BE2C (cell line): ENCODE measurements at regions not wholly inside any gene's neighbourhood (a gene's known extent, or its start where the extent isn't known, plus 50 kb on each side); places are given as distances from the start of the nearest gene placed in this dataset.
"Not testable (repeated sequence)": the region's sequence is repeated elsewhere in the genome, so short reads cannot be mapped to it uniquely, and the experiment has no call there.

ENCODE experiments used
- DNase-seq: peaks from one replicate; pipeline ENCODE4 v3.0.0-alpha.2; 2020
- H3K27me3 ChIP-seq: fragments of 250-450 bp; sonication (Bioruptor Pico); 2 replicates; pipeline ENCODE4 v1.5.1; 2020; ENCODE audit warnings: mild to moderate bottlenecking
- H3K36me3 ChIP-seq: fragments of 250-450 bp; sonication (Bioruptor Pico); 2 replicates; pipeline ENCODE4 v1.5.1; 2020; ENCODE audit warnings: mild to moderate bottlenecking
- H3K4me1 ChIP-seq: fragments of 250-450 bp; sonication (Bioruptor Pico); 2 replicates; pipeline ENCODE4 v1.5.1; 2020
- H3K4me3 ChIP-seq: 2 replicates; pipeline ENCODE4 v1.5.1; 2011; ENCODE audit warnings: low read depth, low read length
- H3K9me3 ChIP-seq: fragments of 250-450 bp; sonication (Bioruptor Pico); 2 replicates; pipeline ENCODE4 v1.5.1; 2020
- CTCF ChIP-seq: IDR thresholded peaks from 2 replicates; pipeline ENCODE4 v1.5.1; 2012; ENCODE audit warnings: mild to moderate bottlenecking, low read depth, low read length

- no peaks in the 10 kb centered on the region for H3K27me3 ChIP-seq
- H3K4me3 ChIP-seq: no peak overlapping the region
- no peaks in the 10 kb centered on the region for H3K4me1 ChIP-seq
- H3K36me3 ChIP-seq: no peaks in the 10 kb centered on the region
- TF ChIP-seq CTCF: no peak
- DNase-seq: no peak
- H3K9me3 ChIP-seq: no peaks in the 10 kb centered on the region
Observed at GRCh38 chr7:125326666-125327255, 397.1 kb upstream of the POT1 start.

- H3K27me3 ChIP-seq: no peaks in the 10 kb centered on the region
- H3K4me3 ChIP-seq: no peak overlapping the region
- H3K36me3 ChIP-seq: no peaks in the 10 kb centered on the region
- DNase-seq: peak; percentile 30
- peak; percentile 38 for TF ChIP-seq CTCF
- no peaks in the 10 kb centered on the region for H3K4me1 ChIP-seq
- no peaks in the 10 kb centered on the region for H3K9me3 ChIP-seq
Observed at GRCh38 chr7:125316466-125316865, 386.8 kb upstream of the POT1 start.

- no peaks in the 10 kb centered on the region for H3K9me3 ChIP-seq
- TF ChIP-seq CTCF: no peak
Observed at GRCh38 chr7:125299003-125299765, 369.6 kb upstream of the POT1 start.

DNA sequence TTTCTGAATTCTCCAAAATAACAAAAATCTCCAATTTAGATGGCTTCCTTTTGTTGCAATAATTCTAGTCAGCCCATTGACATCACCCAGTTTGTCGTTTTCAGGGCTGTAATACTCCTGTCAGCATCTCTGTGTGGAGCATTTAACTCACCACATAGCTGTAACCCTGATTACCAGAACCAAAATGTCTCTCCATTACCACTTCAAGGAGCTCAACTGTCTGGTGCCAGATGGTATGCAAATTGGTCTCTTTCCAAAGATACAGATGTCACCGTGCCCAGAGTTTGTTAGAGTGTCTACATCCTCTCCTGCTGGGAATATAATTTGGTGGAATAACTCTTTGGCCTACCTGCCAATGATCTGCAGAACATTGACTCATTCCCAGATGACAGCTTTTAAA, 350.3 kb upstream of the POT1 start:
- H3K36me3 ChIP-seq: no peaks in the 10 kb centered on the region
- no peak for TF ChIP-seq CTCF
- no peaks in the 10 kb centered on the region for H3K4me1 ChIP-seq
- H3K9me3 ChIP-seq: no peaks in the 10 kb centered on the region
- no peak overlapping the region for H3K4me3 ChIP-seq
- H3K27me3 ChIP-seq: no peaks in the 10 kb centered on the region
- no peak for DNase-seq

More at GRCh38 chr7:125299003-125299765, 369.6 kb upstream of the POT1 start:
- H3K27me3 ChIP-seq: no peaks in the 10 kb centered on the region
- H3K4me1 ChIP-seq: no peaks in the 10 kb centered on the region
- DNase-seq: no peak
- no peaks in the 10 kb centered on the region for H3K36me3 ChIP-seq
- no peak overlapping the region for H3K4me3 ChIP-seq

DNA sequence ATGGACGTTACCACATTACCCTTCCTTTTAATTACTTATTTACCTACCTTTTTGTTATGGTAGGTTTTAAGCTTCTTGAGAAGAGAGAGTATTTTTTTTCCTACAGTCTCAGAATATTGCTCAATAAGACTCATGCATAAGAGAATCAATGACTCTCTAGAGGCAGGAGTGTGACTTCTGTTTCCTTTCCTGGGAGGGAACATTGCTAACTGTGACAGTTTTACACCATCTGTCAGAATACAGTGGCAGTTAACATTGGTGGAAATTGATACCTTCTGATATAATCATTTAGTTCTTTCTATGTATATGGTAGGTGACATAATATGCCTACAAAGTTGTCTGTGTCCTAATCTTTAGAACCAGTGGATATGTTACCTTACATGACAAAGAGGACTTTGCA, 348.7 kb upstream of the POT1 start:
- H3K4me3 ChIP-seq: no peak overlapping the region
- H3K27me3 ChIP-seq: no peaks in the 10 kb centered on the region
- H3K4me1 ChIP-seq: no peaks in the 10 kb centered on the region
- no peaks in the 10 kb centered on the region for H3K9me3 ChIP-seq
- H3K36me3 ChIP-seq: no peaks in the 10 kb centered on the region
- DNase-seq: no peak
- TF ChIP-seq CTCF: no peak

DNA sequence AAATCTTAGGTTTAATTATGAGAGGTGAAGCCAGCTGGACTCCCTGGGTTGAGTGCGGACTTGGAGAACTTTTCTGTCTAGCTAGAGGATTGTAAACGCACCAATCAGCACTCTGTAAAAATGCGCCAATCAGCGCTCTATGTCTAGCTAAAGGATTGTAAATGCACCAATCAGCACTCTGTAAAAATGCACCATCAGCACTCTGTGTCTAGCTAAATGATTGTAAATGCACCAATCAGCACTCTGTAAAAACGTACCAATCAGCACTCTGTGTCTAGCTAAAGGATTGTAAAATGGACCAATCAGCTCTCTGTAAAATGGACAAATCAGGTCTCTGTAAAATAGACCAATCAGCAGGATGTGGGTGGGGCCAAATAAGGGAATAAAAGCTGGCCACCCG, 345.1 kb upstream of the POT1 start:
- not testable (repeated sequence) for H3K4me3 ChIP-seq, H3K4me1 ChIP-seq, H3K27me3 ChIP-seq, H3K36me3 ChIP-seq, H3K9me3 ChIP-seq, DNase-seq

- H3K27me3 ChIP-seq, H3K36me3 ChIP-seq, H3K9me3 ChIP-seq, H3K4me1 ChIP-seq, H3K4me3 ChIP-seq, DNase-seq: not testable (repeated sequence)
Observed at GRCh38 chr7:125264174-125264856, 334.7 kb upstream of the POT1 start.

DNA sequence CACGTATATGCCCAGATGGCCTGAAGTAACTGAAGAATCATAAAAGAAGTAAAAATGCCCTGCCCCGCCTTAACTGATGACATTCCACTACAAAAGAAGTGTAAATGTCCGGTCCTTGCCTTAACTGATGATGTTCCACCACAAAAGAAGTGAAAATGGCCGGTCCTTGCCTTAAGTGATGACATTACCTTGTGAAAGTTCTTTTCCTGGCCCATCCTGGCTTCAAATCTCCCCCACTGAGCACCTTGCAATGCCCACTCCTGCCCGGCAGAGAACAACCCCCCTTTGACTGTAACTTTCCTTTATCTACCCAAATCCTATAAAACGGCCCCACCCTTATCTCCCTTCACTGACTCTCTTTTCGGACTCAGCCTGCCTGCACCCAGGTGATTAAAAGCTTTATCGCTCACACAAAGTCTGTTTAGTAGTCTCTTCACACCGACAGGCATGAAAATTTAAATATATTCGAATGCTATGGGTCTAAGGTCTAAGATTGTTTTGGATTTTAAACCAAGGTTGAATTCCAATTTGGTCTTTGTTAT, 329.3 kb upstream of the POT1 start:
- H3K27me3 ChIP-seq, H3K36me3 ChIP-seq, H3K4me3 ChIP-seq, H3K9me3 ChIP-seq, H3K4me1 ChIP-seq, DNase-seq: not testable (repeated sequence)
